WTC11 (cell line): ENCODE measurements at regions not wholly inside any gene's neighbourhood (a gene's known extent, or its start where the extent isn't known, plus 50 kb on each side); places are given as distances from the start of the nearest gene placed in this dataset.

ENCODE experiments used
- ATAC-seq: fragments of 200-7000 bp; cut with Tn5 transposase; 2 replicates; pipeline ENCODE4 v1.10.0; 2021; ENCODE audit warnings: mild to moderate bottlenecking, moderate library complexity
- CTCF ChIA-PET: fragments of 300-600 bp; sonication (Branson Sonifier 250); formaldehyde crosslinking; loops from one replicate; lab custom pipeline; 2021; ENCODE audit warnings: antibody characterized with exemption; lab: Charles Lee
- POLR2A ChIA-PET: fragments of 350-600 bp; sonication (Branson Sonifier 250); formaldehyde crosslinking; loops from one replicate; lab custom pipeline; 2021; ENCODE audit warnings: antibody characterized with exemption; lab: Charles Lee
- DNase-seq: peaks from one replicate; pipeline ENCODE4 v3.0.0; 2021; ENCODE audit warnings: low spot score
- H3K27ac Mint-ChIP-seq: 2 replicates; pipeline ENCODE4 v1.8.0; 2021; ENCODE audit warnings: mixed read lengths
- H3K27me3 Mint-ChIP-seq: 2 replicates; pipeline ENCODE4 v1.8.0; 2021; ENCODE audit warnings: low read depth, mild to moderate bottlenecking, moderate library complexity, mixed read lengths
- H3K36me3 Mint-ChIP-seq: 2 replicates; pipeline ENCODE4 v1.8.0; 2021; ENCODE audit warnings: mixed read lengths
- H3K4me1 Mint-ChIP-seq: 2 replicates; pipeline ENCODE4 v1.8.0; 2022; ENCODE audit warnings: mixed read lengths
- H3K4me3 Mint-ChIP-seq: 2 replicates; pipeline ENCODE4 v1.8.0; 2021; ENCODE audit warnings: mild to moderate bottlenecking, moderate library complexity, mixed read lengths
- H3K9me3 Mint-ChIP-seq: 2 replicates; pipeline ENCODE4 v1.8.0; 2021; ENCODE audit warnings: mixed read lengths
- ATF1 ChIP-seq: sonication (generic); formaldehyde crosslinking; IDR thresholded peaks from 2 replicates; pipeline ENCODE4 v1.8.1; 2023; ENCODE audit warnings: mild to moderate bottlenecking, moderate library complexity, missing genetic modification reagents
- FOXP1 ChIP-seq: sonication (generic); formaldehyde crosslinking; IDR thresholded peaks from 2 replicates; pipeline ENCODE4 v1.8.0; 2022; ENCODE audit warnings: missing genetic modification reagents, mild to moderate bottlenecking, moderate library complexity, borderline replicate concordance
- GRHL2 ChIP-seq: fragments of 250-450 bp; sonication (Bioruptor Pico); IDR thresholded peaks from 2 replicates; pipeline ENCODE4 v1.8.0; 2022; ENCODE audit warnings: mild to moderate bottlenecking, moderate library complexity; ENCODE audit not compliant: insufficient replicate concordance, severe bottlenecking
- RELA ChIP-seq: sonication (generic); formaldehyde crosslinking; IDR thresholded peaks from 2 replicates; pipeline ENCODE4 v1.8.1; 2022; ENCODE audit warnings: missing genetic modification reagents, mild to moderate bottlenecking, borderline replicate concordance
- SMAD4 ChIP-seq: sonication (generic); formaldehyde crosslinking; IDR thresholded peaks from 2 replicates; pipeline ENCODE4 v1.8.0; 2022; ENCODE audit warnings: mild to moderate bottlenecking, missing genetic modification reagents
- TEAD4 ChIP-seq: sonication (generic); formaldehyde crosslinking; IDR thresholded peaks from 2 replicates; pipeline ENCODE4 v1.8.0; 2022; ENCODE audit warnings: mild to moderate bottlenecking, missing genetic modification reagents
- ZNF317 ChIP-seq: sonication (generic); formaldehyde crosslinking; IDR thresholded peaks from 2 replicates; pipeline ENCODE4 v1.8.1; 2023; ENCODE audit warnings: low read depth, mild to moderate bottlenecking, moderate library complexity, missing genetic modification reagents, borderline replicate concordance
- ZNF423 ChIP-seq: fragments of 250-450 bp; sonication (Bioruptor Pico); IDR thresholded peaks from 2 replicates; pipeline ENCODE4 v2.1.2; 2022; ENCODE audit warnings: mild to moderate bottlenecking, moderate library complexity
- TF ChIP-seq, protein P1 (sequence below): sonication (generic); formaldehyde crosslinking; conservative IDR thresholded peaks from 2 replicates; pipeline ENCODE4 v1.8.1; 2023; ENCODE audit warnings: mild to moderate bottlenecking, low read depth, missing genetic modification reagents, moderate library complexity
- TF ChIP-seq, protein P2 (sequence below): fragments of 250-450 bp; sonication (Bioruptor Pico); IDR thresholded peaks from 2 replicates; pipeline ENCODE4 v2.1.2; 2022; ENCODE audit warnings: mild to moderate bottlenecking, moderate library complexity
- TF ChIP-seq, protein P3 (sequence below): sonication (generic); formaldehyde crosslinking; IDR thresholded peaks from 2 replicates; pipeline ENCODE4 v1.8.1; 2023; ENCODE audit warnings: mild to moderate bottlenecking, moderate library complexity, missing genetic modification reagents
- TF ChIP-seq, protein P4 (sequence below): sonication (generic); formaldehyde crosslinking; IDR thresholded peaks from 2 replicates; pipeline ENCODE4 v1.8.1; 2022; ENCODE audit warnings: mild to moderate bottlenecking, missing genetic modification reagents, moderate library complexity, borderline replicate concordance
- TF ChIP-seq, protein P5 (sequence below): fragments of 250-450 bp; sonication (Bioruptor Pico); IDR thresholded peaks from 2 replicates; pipeline ENCODE4 v1.9.0; 2021; ENCODE audit warnings: mild to moderate bottlenecking, borderline replicate concordance
- TF ChIP-seq, protein P6 (sequence below): sonication (generic); formaldehyde crosslinking; IDR thresholded peaks from 2 replicates; pipeline ENCODE4 v1.8.1; 2022; ENCODE audit warnings: low read depth, missing genetic modification reagents, borderline replicate concordance
- TF ChIP-seq, protein P7 (sequence below): fragments of 250-450 bp; sonication (Bioruptor Pico); IDR thresholded peaks from 2 replicates; pipeline ENCODE4 v1.9.0; 2021; ENCODE audit warnings: moderate library complexity, mild to moderate bottlenecking, inconsistent platforms, borderline replicate concordance
- TF ChIP-seq, protein P8 (sequence below): sonication (generic); formaldehyde crosslinking; IDR thresholded peaks from 2 replicates; pipeline ENCODE4 v1.8.1; 2022; ENCODE audit warnings: mild to moderate bottlenecking, moderate library complexity, missing genetic modification reagents

DNA sequence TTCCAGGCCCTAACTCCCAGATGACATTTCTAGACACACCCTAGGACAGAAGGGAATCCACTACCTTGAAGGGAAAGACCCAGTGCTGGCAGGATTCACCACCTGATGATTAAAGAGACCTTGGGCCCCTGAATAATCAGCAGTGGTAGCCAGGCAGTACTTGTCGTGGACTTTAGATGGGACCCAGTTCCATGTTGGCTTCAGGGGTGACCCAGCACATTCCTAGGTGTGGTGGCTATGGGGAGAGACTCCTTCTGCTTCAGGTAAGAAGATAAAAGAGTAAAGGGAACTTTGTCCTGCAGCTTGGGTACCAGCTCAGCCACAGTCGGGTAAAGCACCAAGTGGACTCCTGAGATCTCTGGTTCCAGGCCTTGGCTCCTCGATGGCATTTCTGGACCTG, 131.8 kb upstream of the S100G start:
- CTCF ChIA-PET: no interaction called here

More for the DNA sequence above, 131.8 kb upstream of the S100G start:
- Mint-ChIP-seq H3K9me3 (peaks cover 14% of the 10 kb centered on the region), H3K4me1 (peaks cover 19% of the 10 kb centered on the region), H3K27me3 (no peaks in the 10 kb centered on the region; the same call in none of the 2 replicates), H3K4me3 (no peak overlapping the region), H3K27ac (no peak overlapping the region), H3K36me3 (peaks cover 6% of the 10 kb centered on the region)
- ATAC-seq (no peak), DNase-seq (no peak)
- TF ChIP-seq SMAD4 (CRISPR knock-in tag) (no peak), FOXP1 (CRISPR knock-in tag) (no peak), ATF1 (no peak), ZNF317 (no peak), TEAD4 (CRISPR knock-in tag) (no peak), RELA (CRISPR knock-in tag) (no peak), ZNF423 (CRISPR knock-in tag) (no peak), GRHL2 (CRISPR knock-in tag) (no peak)
- TF ChIP-seq, protein P1, sequence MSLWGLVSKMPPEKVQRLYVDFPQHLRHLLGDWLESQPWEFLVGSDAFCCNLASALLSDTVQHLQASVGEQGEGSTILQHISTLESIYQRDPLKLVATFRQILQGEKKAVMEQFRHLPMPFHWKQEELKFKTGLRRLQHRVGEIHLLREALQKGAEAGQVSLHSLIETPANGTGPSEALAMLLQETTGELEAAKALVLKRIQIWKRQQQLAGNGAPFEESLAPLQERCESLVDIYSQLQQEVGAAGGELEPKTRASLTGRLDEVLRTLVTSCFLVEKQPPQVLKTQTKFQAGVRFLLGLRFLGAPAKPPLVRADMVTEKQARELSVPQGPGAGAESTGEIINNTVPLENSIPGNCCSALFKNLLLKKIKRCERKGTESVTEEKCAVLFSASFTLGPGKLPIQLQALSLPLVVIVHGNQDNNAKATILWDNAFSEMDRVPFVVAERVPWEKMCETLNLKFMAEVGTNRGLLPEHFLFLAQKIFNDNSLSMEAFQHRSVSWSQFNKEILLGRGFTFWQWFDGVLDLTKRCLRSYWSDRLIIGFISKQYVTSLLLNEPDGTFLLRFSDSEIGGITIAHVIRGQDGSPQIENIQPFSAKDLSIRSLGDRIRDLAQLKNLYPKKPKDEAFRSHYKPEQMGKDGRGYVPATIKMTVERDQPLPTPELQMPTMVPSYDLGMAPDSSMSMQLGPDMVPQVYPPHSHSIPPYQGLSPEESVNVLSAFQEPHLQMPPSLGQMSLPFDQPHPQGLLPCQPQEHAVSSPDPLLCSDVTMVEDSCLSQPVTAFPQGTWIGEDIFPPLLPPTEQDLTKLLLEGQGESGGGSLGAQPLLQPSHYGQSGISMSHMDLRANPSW (CRISPR knock-in tag): no peak
- TF ChIP-seq, protein P2, sequence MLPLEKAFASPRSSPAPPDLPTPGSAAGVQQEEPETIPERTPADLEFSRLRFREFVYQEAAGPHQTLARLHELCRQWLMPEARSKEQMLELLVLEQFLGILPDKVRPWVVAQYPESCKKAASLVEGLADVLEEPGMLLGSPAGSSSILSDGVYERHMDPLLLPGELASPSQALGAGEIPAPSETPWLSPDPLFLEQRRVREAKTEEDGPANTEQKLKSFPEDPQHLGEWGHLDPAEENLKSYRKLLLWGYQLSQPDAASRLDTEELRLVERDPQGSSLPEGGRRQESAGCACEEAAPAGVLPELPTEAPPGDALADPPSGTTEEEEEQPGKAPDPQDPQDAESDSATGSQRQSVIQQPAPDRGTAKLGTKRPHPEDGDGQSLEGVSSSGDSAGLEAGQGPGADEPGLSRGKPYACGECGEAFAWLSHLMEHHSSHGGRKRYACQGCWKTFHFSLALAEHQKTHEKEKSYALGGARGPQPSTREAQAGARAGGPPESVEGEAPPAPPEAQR (CRISPR knock-in tag): no peak
- TF ChIP-seq, protein P3, sequence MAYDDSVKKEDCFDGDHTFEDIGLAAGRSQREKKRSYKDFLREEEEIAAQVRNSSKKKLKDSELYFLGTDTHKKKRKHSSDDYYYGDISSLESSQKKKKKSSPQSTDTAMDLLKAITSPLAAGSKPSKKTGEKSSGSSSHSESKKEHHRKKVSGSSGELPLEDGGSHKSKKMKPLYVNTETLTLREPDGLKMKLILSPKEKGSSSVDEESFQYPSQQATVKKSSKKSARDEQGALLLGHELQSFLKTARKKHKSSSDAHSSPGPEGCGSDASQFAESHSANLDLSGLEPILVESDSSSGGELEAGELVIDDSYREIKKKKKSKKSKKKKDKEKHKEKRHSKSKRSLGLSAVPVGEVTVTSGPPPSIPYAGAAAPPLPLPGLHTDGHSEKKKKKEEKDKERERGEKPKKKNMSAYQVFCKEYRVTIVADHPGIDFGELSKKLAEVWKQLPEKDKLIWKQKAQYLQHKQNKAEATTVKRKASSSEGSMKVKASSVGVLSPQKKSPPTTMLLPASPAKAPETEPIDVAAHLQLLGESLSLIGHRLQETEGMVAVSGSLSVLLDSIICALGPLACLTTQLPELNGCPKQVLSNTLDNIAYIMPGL: no peak
- TF ChIP-seq, protein P4, sequence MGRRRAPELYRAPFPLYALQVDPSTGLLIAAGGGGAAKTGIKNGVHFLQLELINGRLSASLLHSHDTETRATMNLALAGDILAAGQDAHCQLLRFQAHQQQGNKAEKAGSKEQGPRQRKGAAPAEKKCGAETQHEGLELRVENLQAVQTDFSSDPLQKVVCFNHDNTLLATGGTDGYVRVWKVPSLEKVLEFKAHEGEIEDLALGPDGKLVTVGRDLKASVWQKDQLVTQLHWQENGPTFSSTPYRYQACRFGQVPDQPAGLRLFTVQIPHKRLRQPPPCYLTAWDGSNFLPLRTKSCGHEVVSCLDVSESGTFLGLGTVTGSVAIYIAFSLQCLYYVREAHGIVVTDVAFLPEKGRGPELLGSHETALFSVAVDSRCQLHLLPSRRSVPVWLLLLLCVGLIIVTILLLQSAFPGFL: no peak
- TF ChIP-seq, protein P5, sequence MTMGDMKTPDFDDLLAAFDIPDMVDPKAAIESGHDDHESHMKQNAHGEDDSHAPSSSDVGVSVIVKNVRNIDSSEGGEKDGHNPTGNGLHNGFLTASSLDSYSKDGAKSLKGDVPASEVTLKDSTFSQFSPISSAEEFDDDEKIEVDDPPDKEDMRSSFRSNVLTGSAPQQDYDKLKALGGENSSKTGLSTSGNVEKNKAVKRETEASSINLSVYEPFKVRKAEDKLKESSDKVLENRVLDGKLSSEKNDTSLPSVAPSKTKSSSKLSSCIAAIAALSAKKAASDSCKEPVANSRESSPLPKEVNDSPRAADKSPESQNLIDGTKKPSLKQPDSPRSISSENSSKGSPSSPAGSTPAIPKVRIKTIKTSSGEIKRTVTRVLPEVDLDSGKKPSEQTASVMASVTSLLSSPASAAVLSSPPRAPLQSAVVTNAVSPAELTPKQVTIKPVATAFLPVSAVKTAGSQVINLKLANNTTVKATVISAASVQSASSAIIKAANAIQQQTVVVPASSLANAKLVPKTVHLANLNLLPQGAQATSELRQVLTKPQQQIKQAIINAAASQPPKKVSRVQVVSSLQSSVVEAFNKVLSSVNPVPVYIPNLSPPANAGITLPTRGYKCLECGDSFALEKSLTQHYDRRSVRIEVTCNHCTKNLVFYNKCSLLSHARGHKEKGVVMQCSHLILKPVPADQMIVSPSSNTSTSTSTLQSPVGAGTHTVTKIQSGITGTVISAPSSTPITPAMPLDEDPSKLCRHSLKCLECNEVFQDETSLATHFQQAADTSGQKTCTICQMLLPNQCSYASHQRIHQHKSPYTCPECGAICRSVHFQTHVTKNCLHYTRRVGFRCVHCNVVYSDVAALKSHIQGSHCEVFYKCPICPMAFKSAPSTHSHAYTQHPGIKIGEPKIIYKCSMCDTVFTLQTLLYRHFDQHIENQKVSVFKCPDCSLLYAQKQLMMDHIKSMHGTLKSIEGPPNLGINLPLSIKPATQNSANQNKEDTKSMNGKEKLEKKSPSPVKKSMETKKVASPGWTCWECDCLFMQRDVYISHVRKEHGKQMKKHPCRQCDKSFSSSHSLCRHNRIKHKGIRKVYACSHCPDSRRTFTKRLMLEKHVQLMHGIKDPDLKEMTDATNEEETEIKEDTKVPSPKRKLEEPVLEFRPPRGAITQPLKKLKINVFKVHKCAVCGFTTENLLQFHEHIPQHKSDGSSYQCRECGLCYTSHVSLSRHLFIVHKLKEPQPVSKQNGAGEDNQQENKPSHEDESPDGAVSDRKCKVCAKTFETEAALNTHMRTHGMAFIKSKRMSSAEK: no peak
- TF ChIP-seq, protein P6, sequence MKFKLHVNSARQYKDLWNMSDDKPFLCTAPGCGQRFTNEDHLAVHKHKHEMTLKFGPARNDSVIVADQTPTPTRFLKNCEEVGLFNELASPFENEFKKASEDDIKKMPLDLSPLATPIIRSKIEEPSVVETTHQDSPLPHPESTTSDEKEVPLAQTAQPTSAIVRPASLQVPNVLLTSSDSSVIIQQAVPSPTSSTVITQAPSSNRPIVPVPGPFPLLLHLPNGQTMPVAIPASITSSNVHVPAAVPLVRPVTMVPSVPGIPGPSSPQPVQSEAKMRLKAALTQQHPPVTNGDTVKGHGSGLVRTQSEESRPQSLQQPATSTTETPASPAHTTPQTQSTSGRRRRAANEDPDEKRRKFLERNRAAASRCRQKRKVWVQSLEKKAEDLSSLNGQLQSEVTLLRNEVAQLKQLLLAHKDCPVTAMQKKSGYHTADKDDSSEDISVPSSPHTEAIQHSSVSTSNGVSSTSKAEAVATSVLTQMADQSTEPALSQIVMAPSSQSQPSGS: no peak
- TF ChIP-seq, protein P7, sequence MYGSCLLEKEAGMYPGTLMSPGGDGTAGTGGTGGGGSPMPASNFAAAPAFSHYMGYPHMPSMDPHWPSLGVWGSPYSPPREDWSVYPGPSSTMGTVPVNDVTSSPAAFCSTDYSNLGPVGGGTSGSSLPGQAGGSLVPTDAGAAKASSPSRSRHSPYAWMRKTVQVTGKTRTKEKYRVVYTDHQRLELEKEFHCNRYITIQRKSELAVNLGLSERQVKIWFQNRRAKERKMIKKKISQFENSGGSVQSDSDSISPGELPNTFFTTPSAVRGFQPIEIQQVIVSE: no peak
- TF ChIP-seq, protein P8, sequence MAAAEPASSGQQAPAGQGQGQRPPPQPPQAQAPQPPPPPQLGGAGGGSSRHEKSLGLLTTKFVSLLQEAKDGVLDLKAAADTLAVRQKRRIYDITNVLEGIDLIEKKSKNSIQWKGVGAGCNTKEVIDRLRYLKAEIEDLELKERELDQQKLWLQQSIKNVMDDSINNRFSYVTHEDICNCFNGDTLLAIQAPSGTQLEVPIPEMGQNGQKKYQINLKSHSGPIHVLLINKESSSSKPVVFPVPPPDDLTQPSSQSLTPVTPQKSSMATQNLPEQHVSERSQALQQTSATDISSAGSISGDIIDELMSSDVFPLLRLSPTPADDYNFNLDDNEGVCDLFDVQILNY: no peak
- POLR2A ChIA-PET: no interaction called here
